Breast epithelium (tissue), 3 donors: ENCODE measurements at regions not wholly inside any gene's neighbourhood (a gene's known extent, or its start where the extent isn't known, plus 50 kb on each side); places are given as distances from the start of the nearest gene placed in this dataset.

Experiments used
- CTCF ChIP-seq, 3 donors: fragments of 450-650 bp; IDR thresholded peaks; one replicate each; pipeline ENCODE4 v1.5.1; 2016 to 2017; ENCODE audit warnings: antibody characterized with exemption in 3 of 3, mild to moderate bottlenecking in 3 of 3, moderate library complexity in 3 of 3
- POLR2A ChIP-seq: fragments of 450-650 bp; IDR thresholded peaks from one replicate; pipeline ENCODE4 v1.6.1; 2016; ENCODE audit warnings: antibody characterized with exemption, mild to moderate bottlenecking, moderate library complexity
- POLR2AphosphoS5 ChIP-seq, 3 donors: sonication (generic); formaldehyde crosslinking; IDR thresholded peaks; one replicate each; pipeline ENCODE4 v1.6.1; 2017; ENCODE audit warnings: antibody characterized with exemption in 3 of 3

DNA sequence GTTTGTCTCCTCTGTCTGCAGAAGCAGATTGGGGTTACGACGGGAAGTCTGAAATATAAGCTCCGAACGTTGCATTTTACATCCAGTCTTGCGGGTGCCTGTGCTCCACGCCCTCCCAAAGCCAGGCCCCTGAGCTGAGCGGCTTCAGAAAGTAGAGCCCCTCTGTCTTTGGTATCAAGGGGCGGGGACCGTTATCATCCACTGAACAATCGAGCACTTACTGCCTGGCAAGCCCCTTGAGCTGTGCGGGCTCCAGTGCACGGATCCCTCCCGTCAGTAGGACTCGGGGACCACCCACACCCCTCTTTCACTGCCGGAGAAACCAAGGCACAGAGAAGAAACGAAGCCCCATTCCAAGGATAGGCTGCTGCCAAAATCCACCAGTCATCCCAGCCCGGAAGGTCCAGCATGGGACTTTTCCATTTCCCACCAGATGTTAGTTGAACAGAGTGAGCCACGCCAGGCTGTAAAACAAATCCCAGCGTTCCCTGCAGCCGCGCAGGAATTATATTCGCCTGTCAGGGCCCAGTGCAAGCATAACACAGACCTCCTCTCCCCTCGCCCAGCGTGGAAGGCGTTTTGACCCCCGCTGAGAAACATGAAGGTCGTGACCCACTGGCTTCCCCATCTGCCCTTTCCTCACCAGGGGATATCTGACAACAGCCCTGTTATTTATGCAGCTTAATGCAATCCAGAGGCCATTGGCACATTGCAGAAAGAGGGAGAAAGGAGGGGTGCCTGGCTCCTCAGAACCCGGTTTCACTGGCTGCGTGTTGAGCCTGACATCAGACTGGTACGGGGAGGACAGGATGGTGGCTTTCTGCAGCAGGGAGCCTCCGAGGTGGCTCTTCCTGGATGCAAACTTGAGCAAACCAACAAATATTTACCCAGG is 212.2 kb upstream of the FOXF1 start:
- no peak for TF ChIP-seq POLR2A
- TF ChIP-seq CTCF (IDR thresholded peaks at IDR 0.05) = no peak
- no peak for TF ChIP-seq POLR2AphosphoS5 (IDR thresholded peaks at IDR 0.05)
